ENCODE measurements at regions not wholly inside any gene's neighbourhood (a gene's known extent, or its start where the extent isn't known, plus 50 kb on each side); places are given as distances from the start of the nearest gene placed in this dataset.
"Not testable (repeated sequence)": the region's sequence is repeated elsewhere in the genome, so short reads cannot be mapped to it uniquely, and the experiment has no call there.

DNA sequence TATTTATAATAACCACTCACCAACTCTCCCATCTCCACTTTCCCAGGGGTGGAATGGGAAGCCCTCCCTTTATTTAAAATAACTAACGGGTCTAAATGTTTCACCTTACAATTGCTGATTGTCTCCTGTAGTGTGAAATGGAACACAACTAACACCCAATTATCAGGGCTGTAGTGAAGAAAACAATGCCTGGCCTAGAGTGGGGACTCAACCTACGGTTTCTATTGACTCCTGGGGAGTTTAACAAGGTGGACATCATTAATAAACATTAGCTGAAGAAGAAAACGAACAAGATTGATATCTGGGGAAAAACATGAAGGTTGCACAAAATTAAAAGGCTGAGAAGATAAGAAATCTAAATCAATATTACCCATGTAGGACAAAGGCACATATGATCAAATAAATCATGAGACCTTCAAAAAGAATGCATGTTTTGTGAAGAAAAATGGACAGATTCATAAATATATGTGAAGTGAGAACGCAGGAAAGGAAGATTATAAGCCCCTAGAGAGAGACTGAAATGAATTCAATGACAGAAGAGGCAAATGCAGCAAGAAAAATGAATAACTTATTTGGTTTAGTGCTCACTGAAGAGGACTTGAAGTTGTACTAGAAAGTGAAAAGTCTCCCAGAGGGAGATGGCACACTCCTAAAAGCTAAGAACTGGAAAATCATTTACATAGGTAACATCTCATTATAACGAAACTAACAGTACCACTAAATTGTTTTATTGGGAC lies 593.0 kb upstream of the AADAT start:
- no peak for DNase-seq

DNA sequence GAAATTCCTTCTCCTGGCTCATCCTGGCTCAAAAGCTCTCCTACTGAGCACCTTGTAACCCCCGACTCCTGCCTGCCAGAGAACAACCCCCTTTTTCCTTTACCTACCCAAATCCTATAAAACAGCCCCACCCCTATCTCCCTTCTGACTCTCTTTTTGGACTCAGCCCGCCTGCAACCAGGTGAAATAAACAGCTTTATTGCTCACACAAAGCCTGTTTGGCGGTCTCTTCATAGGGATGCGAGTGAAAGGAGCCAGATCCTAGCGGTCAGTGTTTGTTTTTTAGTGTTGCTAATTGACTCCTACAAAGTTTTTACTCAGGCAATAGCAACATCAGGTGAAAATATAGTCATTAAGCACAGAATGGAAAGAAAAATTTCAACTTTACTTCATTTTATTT lies 592.3 kb upstream of the AADAT start:
- DNase-seq, result not testable (repeated sequence)

DNA sequence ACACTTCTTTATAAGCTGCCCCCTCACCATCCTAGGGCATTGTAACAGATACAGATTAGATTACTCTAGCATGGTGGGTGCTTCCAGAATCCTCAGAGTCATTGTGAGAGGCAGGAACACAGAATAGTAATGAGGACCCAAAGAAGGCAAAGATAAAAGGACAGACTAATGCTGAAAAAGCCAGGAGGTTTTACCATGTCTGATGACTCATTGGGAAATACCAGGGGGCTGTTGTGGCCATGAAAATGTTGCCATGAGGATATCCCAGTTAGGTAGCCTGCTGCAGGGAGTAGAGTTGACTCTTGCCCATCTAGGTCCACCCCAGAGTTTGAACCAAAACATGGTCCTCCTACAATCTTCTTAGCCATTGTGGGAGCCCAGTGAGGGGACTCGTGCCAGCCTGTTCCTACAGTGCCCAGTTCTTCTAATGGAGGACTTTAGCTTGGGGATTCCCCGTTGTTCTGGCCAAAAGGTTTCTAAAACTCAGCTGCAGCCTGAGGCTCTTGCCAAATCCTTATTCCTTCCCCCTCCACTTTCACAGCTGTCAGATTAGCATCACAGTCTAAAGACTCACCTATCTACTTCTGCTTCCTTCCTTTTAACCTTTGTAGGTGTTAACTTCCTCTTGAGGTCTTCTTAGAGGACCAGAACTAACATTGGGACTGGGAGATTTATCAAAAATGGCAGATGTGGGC lies 586.0 kb upstream of the AADAT start:
- no peak for DNase-seq

DNA sequence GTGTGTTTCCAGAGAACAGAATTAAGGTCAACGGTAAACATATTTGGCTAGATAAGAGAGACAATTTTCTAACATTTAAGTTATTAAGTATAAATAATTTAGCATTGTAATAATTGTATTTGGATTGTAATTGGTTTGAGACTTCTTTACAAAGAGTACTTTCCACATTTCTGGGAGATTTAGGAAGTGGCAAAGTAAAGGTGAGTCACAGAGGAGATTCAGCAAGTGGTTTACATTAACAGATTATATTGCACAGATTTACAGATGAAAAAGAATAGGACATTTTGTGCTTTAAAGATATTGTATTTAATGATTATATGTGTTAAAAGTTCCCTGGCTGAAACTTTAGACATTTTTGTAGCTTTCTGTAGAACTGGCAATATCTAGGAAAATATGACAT lies 584.4 kb upstream of the AADAT start:
- DNase-seq, result no peak

DNA sequence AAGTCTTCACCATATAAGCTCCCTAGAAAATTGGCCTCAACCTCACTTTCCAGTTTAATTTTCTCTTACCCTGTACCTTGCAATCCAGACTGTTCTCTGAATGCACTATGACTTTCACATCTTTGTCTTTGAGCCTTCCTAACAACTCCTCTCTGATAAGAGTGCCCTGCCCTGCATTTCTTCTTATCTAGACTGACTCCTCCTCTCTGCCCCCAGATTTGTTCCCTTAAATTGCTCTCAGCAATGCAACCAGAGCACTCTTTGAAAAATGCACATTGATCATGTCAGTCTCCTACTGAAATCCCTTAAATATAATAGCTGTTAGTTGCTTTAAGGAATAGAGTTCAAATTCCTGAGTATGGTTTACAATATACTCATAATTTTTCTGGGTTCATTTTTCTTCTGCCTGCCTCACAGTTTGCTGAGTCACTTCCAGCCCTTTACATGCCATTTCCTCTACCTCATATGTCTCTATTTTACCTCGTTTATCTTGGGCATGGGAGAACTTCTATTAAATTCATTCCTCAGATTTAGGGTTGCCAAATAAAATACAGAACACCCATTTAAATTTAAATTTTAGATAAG lies 582.7 kb upstream of the AADAT start:
- no peak for DNase-seq

DNA sequence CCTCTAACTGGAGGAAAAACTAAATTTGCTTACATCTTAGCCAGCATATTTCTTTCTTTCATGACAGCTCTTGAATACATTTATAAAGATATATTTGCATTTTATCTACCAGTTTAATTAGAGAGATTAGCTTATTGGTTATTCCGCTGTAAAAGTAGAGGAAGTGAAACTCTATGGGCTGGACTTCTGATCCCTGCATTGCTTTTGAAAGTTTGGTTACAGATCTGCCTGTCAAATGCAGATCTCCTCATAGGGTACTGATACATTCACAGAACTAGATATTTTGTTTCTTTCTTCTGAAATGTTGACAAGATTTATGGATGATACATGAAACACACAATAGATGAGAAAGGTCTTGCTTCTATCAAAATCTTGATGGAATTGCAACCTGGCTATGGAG lies 581.4 kb upstream of the AADAT start:
- DNase-seq, result no peak

DNA sequence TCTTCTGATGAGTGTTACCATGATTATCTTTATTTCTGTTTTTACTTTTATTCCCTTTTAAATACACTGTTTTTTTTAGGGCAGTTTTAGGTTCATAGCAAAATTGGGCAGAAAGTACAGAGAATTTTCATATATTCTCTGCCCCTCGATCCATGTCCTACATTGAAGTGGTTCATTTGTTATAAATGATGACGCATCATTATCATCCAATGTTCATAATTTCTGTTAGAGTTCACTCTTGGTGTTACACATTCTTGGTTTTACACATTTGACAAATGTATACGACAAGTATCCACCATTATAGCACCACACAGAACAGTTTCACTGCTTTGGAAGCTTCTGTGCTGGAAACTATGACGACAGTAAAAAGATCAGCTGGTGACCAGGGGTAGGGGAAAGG lies 578.1 kb upstream of the AADAT start:
- no peak for DNase-seq

DNA sequence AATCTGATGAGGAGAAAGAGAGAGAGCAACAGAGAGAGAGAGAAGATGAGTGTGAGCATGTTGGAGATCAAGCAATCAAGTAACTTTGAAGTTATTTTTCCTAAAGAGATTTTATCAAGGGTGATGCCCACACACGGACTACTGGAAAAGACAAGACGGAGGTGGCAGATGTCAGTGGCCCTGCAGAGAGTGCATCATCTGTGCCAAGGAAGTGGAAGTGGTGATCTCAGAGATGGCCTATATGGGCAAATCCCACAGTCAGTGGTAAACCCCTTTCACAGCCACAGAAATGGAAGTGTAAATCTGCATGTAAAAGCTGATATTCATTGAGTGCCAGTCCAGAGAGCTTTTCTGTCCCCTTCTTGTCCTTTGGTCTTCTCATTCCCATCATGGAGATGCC lies 577.2 kb upstream of the AADAT start:
- no peak for DNase-seq

DNA sequence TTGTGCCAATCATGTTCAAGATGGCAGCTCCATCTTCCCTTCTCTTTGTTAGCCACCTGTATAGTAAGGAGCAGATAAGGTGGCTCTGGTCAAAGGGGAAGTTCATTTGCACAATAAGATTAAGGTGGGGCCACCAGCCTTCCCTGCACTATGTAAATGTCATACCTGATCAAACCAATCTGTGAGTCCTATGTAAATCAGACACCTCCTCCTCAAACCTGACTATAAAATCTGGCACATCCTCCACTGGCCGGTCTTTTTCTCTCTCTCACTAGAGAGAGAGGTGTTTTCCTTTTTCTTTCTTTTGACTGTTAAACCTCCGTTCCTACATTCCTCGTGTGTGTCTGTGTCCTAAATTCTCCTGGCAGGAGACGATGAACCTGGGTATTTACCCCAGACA lies 572.5 kb upstream of the AADAT start:
- no peak for DNase-seq

DNA sequence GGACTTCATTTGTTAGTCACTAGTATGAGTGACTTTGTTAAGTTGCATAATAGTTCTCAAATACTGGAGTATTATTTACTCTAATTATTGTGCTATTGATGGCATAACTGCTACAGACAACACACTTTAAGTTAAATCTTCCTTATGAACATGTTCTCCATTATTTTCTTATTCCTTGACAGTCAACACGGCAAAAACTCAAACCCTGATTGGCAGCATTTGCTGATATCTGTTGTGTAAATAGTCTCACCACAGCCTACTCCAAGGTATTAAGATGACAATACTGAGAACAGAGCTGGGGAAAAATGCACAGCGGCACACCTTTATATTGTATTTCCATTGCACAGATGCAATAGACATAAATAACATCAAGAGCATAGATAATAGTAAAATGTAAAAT lies 568.0 kb upstream of the AADAT start:
- no peak for DNase-seq

DNA sequence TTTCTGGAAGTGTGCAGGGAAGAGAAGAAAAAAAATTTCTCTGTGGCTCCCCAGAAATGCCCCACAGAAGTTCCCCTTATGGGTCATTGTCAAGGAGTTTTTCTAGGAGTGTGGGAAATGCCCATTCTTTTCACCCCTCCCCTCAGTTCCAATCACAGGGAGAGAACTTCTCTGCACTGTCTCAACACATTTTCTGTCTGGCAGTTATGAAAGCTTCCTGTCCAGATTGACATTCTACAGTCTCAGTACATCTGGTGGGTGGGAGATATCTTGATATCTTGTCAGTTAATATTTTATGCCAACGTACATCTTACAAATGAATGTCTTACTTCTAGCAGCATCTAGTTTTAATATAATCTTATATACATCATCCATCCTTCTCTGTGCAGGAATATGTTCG lies 566.8 kb upstream of the AADAT start:
- no peak for DNase-seq

DNA sequence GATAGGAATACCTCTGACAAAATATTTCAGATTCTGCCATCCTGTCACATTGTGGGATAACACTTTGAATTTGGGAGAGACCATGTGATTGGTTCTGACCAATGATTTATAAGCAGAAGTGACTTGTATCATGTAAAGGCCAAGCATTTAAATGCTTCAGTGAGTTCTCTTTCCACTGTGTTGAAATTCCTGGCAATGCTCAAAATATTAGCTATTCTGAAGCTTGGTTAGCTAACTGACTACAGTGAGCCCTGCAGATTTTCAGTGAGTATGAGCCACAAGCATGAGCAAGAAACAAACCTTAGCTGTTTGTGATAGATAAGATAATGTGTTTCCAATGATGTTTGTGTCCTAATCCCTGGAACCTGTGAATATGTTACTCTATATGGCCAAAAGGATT lies 562.8 kb upstream of the AADAT start:
- DNase-seq, result no peak

DNA sequence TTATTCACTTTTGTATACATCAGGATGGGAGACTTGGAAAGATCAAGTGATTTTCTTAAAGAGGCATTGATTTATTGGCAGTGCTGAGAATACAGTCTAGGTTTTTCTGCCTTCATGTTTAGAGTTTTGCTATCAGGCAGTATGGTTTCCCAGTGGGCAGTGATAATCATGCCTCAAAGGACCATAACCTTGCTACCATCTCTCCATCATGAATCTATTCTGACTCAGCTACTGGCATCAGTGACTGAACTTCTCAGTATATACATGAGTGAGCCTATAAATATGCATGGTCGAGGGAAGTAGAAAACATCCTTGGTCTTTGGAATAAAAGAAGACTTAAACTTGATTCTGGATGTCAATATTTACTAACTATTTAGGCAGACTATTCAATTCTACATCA lies 562.0 kb upstream of the AADAT start:
- DNase-seq, result no peak

DNA sequence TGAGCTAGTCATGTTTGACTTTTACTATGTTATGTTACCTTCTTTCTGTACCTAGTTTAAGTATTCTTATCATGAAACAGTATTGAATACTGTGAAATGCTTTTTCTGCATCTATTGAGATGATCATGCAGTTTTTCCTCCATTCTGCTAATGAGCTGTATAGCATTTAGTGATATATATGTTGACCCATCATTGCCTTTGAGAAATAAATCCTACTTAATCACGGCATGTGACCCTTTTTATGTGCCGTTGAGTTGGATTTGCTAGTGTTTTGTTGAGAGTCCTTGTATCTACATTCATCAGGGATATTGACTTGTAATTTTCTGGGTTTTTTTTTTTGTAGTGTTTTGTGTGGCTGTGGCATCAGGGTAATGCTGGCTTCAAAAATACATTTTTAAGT lies 537.7 kb upstream of the AADAT start:
- no peak for DNase-seq

DNA sequence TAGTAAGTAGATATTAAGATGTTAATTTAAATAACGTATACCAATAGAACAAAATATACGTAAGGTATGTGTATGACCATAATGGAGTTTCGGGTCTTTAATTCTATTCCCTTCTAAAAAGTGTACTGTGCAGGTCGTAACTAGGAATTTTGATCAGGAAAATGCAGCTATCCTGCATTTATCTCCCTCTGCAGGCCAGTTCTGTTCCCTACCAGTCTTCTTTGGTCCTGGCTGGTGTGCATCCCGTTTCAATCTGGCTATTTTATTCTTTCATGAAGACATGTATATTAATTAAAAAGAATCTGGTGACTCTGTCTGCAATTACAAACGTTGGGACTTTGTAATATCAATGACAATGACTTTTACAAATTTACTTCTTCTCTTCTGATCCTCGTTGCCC lies 534.1 kb upstream of the AADAT start:
- DNase-seq, result no peak

DNA sequence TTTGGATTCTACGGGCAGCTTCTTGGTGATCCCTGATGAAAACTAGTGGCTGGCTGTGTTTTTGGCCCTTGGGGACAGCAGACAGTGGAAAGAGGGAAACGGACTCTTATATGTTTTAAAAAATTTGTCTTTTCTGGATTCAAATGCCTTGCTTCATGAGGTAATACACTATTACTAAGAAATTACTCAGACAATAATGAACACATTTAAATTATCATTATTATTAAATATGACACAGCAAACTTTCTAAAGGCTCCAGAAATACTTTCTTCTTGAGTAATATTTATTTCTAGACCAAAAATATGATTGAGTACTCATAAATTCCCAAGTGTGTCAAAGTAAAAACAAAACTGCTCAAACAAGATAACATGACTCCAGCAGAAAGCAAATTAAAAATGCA lies 520.7 kb upstream of the AADAT start:
- DNase-seq, result no peak

DNA sequence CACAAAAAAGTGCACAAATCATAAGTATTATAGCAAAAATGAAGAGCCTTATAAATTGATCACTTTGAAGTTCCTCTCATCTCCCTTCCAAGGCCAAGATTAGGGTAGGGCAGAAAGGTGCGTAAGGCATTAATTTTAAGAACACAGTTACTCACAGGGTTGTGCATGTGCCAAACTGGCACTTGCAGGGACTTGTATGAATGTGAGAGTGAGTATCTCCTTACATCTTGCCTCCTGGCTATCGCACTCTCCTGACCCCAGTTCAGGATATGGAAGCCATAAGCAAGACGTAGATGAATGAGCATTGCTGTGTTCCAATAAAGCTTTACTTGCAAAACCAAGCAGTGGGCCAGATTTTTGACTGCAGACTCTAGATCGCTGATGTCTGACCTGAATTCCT lies 510.1 kb upstream of the AADAT start:
- DNase-seq, result no peak

DNA sequence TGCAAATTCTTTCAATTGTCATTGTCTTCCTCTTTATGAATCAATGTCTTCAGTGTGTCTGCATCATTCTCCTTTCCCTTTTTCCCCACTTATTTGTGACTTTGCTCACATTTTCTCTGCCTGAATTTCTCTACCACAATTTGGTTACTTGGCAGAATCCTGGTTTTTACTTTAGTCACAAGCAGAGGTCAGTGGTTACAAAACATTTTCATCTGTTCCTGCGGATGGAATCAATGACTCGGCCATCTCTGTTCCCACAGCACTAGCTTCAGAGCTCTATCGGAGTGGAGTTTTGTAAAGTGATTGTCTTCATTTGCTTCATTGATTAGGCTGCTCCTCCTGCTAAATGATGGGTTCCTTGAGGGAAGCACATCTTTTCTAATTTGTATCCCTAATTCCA lies 501.3 kb upstream of the AADAT start:
- no peak for DNase-seq

DNA sequence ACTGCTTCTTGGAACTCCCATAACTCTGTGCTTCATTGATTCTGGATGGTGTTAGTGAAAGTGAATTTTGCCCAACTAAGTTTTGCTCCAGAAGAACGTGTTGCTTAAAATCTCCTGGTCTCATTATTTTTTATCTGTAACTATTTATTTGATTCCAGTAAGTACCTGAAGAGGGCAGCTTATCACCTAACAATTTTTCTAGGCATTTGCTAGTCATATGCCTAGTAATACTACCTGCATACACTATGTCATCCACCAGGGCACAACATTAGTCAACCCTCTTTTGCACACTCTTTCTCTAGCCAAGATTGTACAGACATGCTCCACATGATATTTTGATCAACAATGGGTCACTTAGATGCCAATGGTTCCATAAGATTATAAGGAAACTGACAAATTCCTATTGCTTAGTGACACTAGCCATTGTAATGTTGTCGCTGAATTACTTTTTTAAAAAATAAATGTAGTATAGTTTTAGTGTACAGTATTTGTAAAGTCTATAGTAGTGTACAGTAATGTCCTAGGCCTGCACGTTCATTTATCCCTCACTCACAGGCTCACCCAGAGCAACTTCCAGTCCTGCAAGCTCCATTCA lies 499.9 kb upstream of the AADAT start:
- DNase-seq, result no peak

DNA sequence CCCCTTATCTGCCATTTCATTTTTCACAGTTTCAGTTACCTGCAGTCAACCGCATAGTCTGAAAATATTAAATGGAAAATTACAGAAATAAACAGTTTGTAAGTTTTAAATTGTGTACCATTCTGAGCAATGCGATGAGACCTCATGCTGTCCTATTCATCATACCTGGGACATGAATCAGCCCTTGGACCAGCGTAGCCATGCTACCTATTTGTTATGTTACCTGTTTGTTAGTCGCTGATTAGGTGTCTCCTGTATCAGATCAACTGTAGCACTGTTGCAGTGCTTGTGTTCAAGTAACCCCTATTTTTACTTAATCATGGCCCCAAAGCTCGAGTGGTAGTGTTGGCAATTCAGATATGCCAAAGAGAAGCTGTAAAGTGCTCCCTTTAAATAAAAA lies 492.2 kb upstream of the AADAT start:
- DNase-seq, result no peak

DNA sequence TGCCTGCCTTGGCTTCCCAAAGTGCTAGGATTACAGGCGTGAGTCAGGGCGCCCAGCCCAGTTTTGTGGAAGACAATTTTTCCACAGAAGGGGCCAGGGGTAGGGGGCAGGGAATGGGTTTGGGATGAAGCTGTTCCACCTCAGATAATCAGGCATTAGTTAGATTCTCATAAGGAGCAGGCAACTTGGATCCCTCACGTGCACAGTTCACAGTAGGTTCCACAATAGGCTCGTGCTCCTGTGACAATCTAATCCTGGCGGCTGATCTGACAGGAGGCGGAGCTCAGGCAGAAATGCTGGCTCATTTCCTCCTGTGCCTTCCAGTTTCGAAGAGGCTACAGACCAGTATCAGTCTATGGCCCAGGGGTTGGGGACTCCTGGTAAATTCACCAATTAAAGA lies 491.6 kb upstream of the AADAT start:
- DNase-seq, result no peak

DNA sequence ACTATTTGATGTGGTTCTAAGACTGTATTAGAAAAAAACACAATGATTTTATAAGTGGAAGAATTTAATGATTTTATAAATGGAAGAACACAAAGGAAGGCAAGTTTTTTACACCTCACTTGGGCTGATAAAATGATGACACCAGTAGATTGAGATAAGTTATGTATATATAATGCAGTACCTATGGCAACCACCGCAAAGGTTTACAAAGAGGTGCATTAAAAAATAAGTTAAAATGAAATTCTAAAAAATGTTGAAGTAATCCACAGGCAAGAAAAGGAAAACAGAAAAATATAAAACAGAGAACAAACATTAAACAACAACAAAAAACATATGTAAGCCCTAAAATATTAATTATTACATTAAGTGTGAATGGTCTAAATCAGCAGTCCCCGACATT lies 490.9 kb upstream of the AADAT start:
- no peak for DNase-seq

DNA sequence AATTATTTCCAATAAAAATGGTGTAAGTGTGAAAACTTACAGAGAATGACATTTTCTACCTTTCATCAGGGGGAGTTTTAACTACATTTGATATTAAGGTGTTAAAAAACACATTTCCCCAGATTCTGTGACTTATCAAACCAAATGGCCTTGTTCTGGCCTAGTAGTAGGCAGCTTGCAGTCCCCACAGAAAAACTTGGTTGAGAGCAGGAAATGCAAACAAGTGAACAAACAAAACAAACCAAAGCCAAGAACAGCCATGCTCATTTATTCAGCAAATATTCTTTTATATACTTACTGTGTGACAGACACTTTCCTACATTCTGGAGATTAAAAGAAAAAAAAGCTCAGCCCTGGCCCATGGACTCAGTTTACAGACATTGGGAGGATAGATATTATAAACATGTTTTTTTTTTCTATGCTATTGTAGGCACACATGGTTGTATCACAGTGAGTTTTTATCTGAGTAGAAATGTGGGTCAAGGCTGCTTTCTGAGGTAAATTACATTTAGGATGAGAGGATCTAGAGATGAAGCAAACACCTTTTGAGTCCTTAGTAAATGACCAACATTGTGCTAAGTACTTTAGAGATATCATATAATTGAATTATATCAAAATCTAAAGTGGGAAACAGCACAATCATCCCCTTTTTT lies 449.2 kb upstream of the AADAT start:
- DNase-seq, result no peak
